HCT116 (cell line): ENCODE measurements at regions not wholly inside any gene's neighbourhood (a gene's known extent, or its start where the extent isn't known, plus 50 kb on each side); places are given as distances from the start of the nearest gene placed in this dataset.

Experiments
- ATAC-seq: fragments of 200-7000 bp; cut with Tn5 transposase; 2 replicates; pipeline ENCODE4 v1.9.1; 2020; ENCODE audit warnings: mild to moderate bottlenecking, moderate library complexity
- BruUV-seq: library from RNA; stranded (reverse); fragments of 400-500 nt; replicated peaks from 2 replicates; lab custom pipeline; 2021; lab: Mats Ljungman, UMichigan
- CTCF ChIA-PET: fragments of 300-600 bp; sonication (Branson Sonifier 250); formaldehyde crosslinking; loops from one replicate; lab custom pipeline; 2021; ENCODE audit warnings: antibody characterized with exemption; lab: Charles Lee
- POLR2A ChIA-PET: fragments of 300-600, 350-600 bp; sonication (Branson Sonifier 250); formaldehyde crosslinking; loops from one replicate; lab custom pipeline; 2021; ENCODE audit warnings: antibody characterized with exemption; lab: Charles Lee
- RAD21 ChIA-PET, 2 experiments: fragments of 300-600 bp; sonication (Branson Sonifier 250); formaldehyde crosslinking; loops; one replicate each; lab custom pipeline; 2023; ENCODE audit warnings: low total read pairs in 2 of 2; ENCODE audit not compliant: uncharacterized antibody in 2 of 2, unreplicated experiment in 2 of 2, low non-redundant PET in 1 of 2; lab: Charles Lee
- DNase-seq: peaks from one replicate; pipeline ENCODE4 v3.0.0-alpha.2; 2010; ENCODE audit warnings: low read depth, low spot score
- H2AFZ ChIP-seq: fragments of 200-600 bp; shearing (Covaris generic), sonication (generic); 2 replicates; pipeline ENCODE4 v1.6.1; 2017; ENCODE audit warnings: low read depth, mixed run types, mixed read lengths, antibody characterized with exemption, low read length; ENCODE audit not compliant: poor library complexity, severe bottlenecking
- H3K27ac ChIP-seq: 2 replicates; pipeline ENCODE4 v1.5.1; 2012; ENCODE audit warnings: low read depth, low read length
- H3K27me3 ChIP-seq: fragments of 200-600 bp; sonication (generic); 2 replicates; pipeline ENCODE4 v1.6.1; 2016; ENCODE audit warnings: mixed run types, low read length, mixed read lengths; ENCODE audit not compliant: insufficient read depth
- H3K36me3 ChIP-seq, 2 experiments: fragments of 200-500 bp in 1 of 2; fragments of 200-600 bp in 1 of 2; sonication (Bioruptor generic) in 1 of 2; sonication (generic) in 1 of 2; 2 replicates each; pipeline versions ENCODE4 v1.5.1 to v1.6.1; 2014 to 2016; ENCODE audit warnings: low read length in 2 of 2, inconsistent platforms in 1 of 2, mixed read lengths in 1 of 2, mixed run types in 1 of 2; ENCODE audit not compliant: insufficient read depth in 2 of 2, control insufficient read depth in 1 of 2
- H3K4me1 ChIP-seq, 2 experiments: fragments of 200-600 bp in 1 of 2; sonication (generic) in 1 of 2; 2 replicates each; pipeline versions ENCODE4 v1.5.1 to v1.6.1; 2012 to 2017; ENCODE audit warnings: low read length in 2 of 2, inconsistent platforms in 1 of 2, mild to moderate bottlenecking in 1 of 2, mixed read lengths in 1 of 2, mixed run types in 1 of 2, moderate library complexity in 1 of 2; ENCODE audit not compliant: insufficient read depth in 2 of 2, control insufficient read depth in 1 of 2
- H3K4me2 ChIP-seq: fragments of 200-600 bp; sonication (generic); 2 replicates; pipeline ENCODE4 v1.6.1; 2017; ENCODE audit warnings: mixed run types, low read length, mixed read lengths
- H3K4me3 ChIP-seq, 2 experiments: fragments of 200-600 bp in 1 of 2; sonication (generic) in 1 of 2; replicated peaks in 1 of 2; 2 replicates each; pipeline ENCODE4 v1.5.1; 2011 to 2016; ENCODE audit warnings: low read length in 2 of 2, control low read depth in 1 of 2, low read depth in 1 of 2, mild to moderate bottlenecking in 1 of 2, mixed read lengths in 1 of 2, mixed run types in 1 of 2
- H3K79me2 ChIP-seq: fragments of 200-600 bp; sonication (generic); 2 replicates; pipeline ENCODE4 v1.6.1; 2017; ENCODE audit warnings: mild to moderate bottlenecking, mixed run types, low read length, moderate library complexity, mixed read lengths; ENCODE audit not compliant: insufficient read depth
- H3K9ac ChIP-seq: fragments of 200-600 bp; sonication (generic); 2 replicates; pipeline ENCODE4 v1.6.1; 2016; ENCODE audit warnings: low read length, mixed read lengths
- H3K9me2 ChIP-seq: fragments of 200-600 bp; sonication (generic), shearing (Covaris generic); 2 replicates; pipeline ENCODE4 v1.6.1; 2017; ENCODE audit warnings: mixed run types, mild to moderate bottlenecking, moderate library complexity; ENCODE audit not compliant: insufficient read depth
- H3K9me3 ChIP-seq, 2 experiments: fragments of 200-500 bp in 1 of 2; fragments of 200-600 bp in 1 of 2; sonication (Bioruptor generic) in 1 of 2; sonication (generic) in 1 of 2; 2 replicates each; pipeline ENCODE4 v1.6.1; 2014 to 2017; ENCODE audit warnings: low read length in 2 of 2, mixed read lengths in 2 of 2, inconsistent platforms in 1 of 2, low read depth in 1 of 2, mild to moderate bottlenecking in 1 of 2, mixed run types in 1 of 2, moderate library complexity in 1 of 2; ENCODE audit not compliant: control insufficient read depth in 1 of 2, insufficient read depth in 1 of 2
- H4K20me1 ChIP-seq: fragments of 200-600 bp; sonication (generic), shearing (Covaris generic); 2 replicates; pipeline ENCODE4 v1.6.1; 2017; ENCODE audit warnings: mixed run types, mild to moderate bottlenecking, moderate library complexity; ENCODE audit not compliant: insufficient read depth
- CBX3 ChIP-seq: IDR thresholded peaks from 2 replicates; pipeline ENCODE4 v1.6.1; 2012; ENCODE audit warnings: low read depth
- CTCF ChIP-seq, 3 experiments: fragments of 200-600 bp in 1 of 3; sonication (generic) in 1 of 3; IDR thresholded peaks in 2 of 3; conservative IDR thresholded peaks in 1 of 3; 2 replicates each; pipeline ENCODE4 v1.5.1; 2012 to 2017; ENCODE audit warnings: low read depth in 2 of 3, low read length in 2 of 3, antibody characterized with exemption in 1 of 3, borderline replicate concordance in 1 of 3, control low read depth in 1 of 3, mild to moderate bottlenecking in 1 of 3, mixed read lengths in 1 of 3, mixed run types in 1 of 3, moderate library complexity in 1 of 3; ENCODE audit not compliant: insufficient read depth in 1 of 3
- EGR1 ChIP-seq: IDR thresholded peaks from 2 replicates; pipeline ENCODE4 v1.6.1; 2012; ENCODE audit warnings: low read depth
- ELF1 ChIP-seq: IDR thresholded peaks from 2 replicates; pipeline ENCODE4 v1.6.1; 2012; ENCODE audit warnings: low read depth, borderline replicate concordance
- EZH2 ChIP-seq: fragments of 200-600 bp; sonication (generic); IDR thresholded peaks from 2 replicates; pipeline ENCODE4 v1.6.1; 2017; ENCODE audit warnings: antibody characterized with exemption, mixed run types
- EZH2phosphoT487 ChIP-seq: fragments of 200-600 bp; IDR thresholded peaks from 2 replicates; pipeline ENCODE4 v1.6.1; 2018; ENCODE audit warnings: antibody characterized with exemption, borderline replicate concordance
- FOSL1 ChIP-seq: IDR thresholded peaks from 2 replicates; pipeline ENCODE4 v1.6.1; 2012; ENCODE audit warnings: low read depth
- JUND ChIP-seq: IDR thresholded peaks from 2 replicates; pipeline ENCODE4 v1.6.1; 2012
- POLR2A ChIP-seq: IDR thresholded peaks from 2 replicates; pipeline ENCODE4 v1.7.0; 2011; ENCODE audit warnings: borderline replicate concordance; ENCODE audit not compliant: insufficient read depth, insufficient read length; ENCODE audit errors: extremely low read depth
- POLR2AphosphoS5 ChIP-seq: IDR thresholded peaks from 2 replicates; pipeline ENCODE4 v1.6.1; 2011; ENCODE audit warnings: mild to moderate bottlenecking, low read depth, low read length, moderate library complexity
- RAD21 ChIP-seq: IDR thresholded peaks from 2 replicates; pipeline ENCODE4 v1.6.1; 2012; ENCODE audit warnings: low read depth, mild to moderate bottlenecking
- SIN3A ChIP-seq: IDR thresholded peaks from 2 replicates; pipeline ENCODE4 v1.6.1; 2012; ENCODE audit warnings: low read depth
- SRF ChIP-seq: IDR thresholded peaks from 2 replicates; pipeline ENCODE4 v1.6.1; 2012; ENCODE audit warnings: low read depth
- TCF7L2 ChIP-seq: IDR thresholded peaks from 2 replicates; pipeline ENCODE4 v1.7.0; 2011; ENCODE audit warnings: borderline replicate concordance, inconsistent platforms; ENCODE audit not compliant: insufficient read depth, insufficient read length; ENCODE audit errors: extremely low read depth
- YY1 ChIP-seq: IDR thresholded peaks from 2 replicates; pipeline ENCODE4 v1.6.1; 2011; ENCODE audit warnings: low read length, low read depth, moderate library complexity, mild to moderate bottlenecking; ENCODE audit not compliant: insufficient replicate concordance; ENCODE audit errors: extremely low read depth
- ZFX ChIP-seq: fragments of 450-650 bp; IDR thresholded peaks from 2 replicates; pipeline ENCODE4 v1.6.1; 2017
- ZNF274 ChIP-seq: fragments of 200-500 bp; sonication (Bioruptor generic); IDR thresholded peaks from 2 replicates; pipeline ENCODE4 v1.6.1; 2014; ENCODE audit warnings: mild to moderate bottlenecking, low read depth, low read length, inconsistent platforms
- intact Hi-C: fragments of 100-400 bp; cut with micrococcal nuclease; formaldehyde crosslinking; loops from 2 replicates; pipeline ENCODE4 v1.10.0; 2022
- TF ChIP-seq, protein P1 (sequence below): IDR thresholded peaks from 2 replicates; pipeline ENCODE4 v1.6.1; 2012
- TF ChIP-seq, protein P2 (sequence below): IDR thresholded peaks from 2 replicates; pipeline ENCODE4 v1.6.1; 2011; ENCODE audit warnings: mild to moderate bottlenecking, low read length, moderate library complexity; ENCODE audit not compliant: insufficient replicate concordance; ENCODE audit errors: extremely low read depth
- TF ChIP-seq, protein P3 (sequence below): IDR thresholded peaks from 2 replicates; pipeline ENCODE4 v1.6.1; 2012

DNA sequence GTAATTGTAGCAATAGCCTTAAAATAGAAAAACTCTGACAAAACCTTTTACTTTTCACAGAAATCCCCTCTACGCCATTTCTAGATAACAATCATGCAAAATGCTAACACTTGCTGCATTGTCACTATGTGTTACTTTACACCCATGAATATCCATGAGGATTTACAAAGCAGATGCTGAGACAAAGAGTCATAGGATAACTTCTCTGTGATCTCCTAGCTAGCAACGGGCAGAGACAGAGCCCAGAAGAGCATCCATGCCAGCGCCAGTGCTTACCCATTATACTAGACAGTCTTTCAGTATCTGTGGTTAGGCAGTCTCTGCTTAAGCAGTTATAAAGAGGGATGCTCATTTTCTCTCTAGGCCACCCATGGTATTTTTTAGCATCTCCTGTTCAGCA is 474.1 kb downstream of the CAAP1 start (continued):
- TF ChIP-seq ZFX (no peak), FOSL1 (no peak), TCF7L2 (no peak), EGR1 (no peak), YY1 (no peak), POLR2AphosphoS5 (no peak), RAD21 (no peak)
- TF ChIP-seq, protein P1, sequence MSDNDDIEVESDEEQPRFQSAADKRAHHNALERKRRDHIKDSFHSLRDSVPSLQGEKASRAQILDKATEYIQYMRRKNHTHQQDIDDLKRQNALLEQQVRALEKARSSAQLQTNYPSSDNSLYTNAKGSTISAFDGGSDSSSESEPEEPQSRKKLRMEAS, result no peak

DNA sequence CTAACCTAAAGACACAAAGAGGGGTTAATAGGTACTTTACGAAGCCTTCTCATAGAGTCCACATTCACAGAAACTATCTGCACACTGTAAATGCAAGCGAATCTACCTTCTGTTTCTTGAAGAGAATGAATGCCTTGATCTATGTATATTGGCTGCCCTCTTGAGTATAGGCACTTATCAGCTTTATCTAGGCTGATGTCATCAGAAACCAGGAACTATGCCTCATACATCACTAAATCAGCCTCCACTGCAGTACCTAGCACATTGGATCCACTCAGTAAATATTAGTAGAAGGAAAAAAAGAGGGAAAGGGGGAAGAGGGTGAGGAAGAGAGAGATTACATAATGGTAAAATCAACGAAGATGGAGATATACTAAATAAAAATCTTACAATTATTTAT is 477.1 kb downstream of the CAAP1 start:
- Histone ChIP-seq H3K4me2 (no peak overlapping the region), H3K9ac (no peak overlapping the region), H3K4me1 (no peaks in the 10 kb centered on the region), H3K9me3 (peaks cover 0 to 9% of the 10 kb centered on the region in 2 experiments; a peak in 2 of 4 replicates), H4K20me1 (no peaks in the 10 kb centered on the region), H3K27me3 (no peaks in the 10 kb centered on the region), H2AFZ (no peak overlapping the region), H3K27ac (no peak overlapping the region), H3K79me2 (no peaks in the 10 kb centered on the region), H3K4me3 (no peak overlapping the region), H3K9me2 (no peaks in the 10 kb centered on the region), H3K36me3 (no peaks in the 10 kb centered on the region)
- intact Hi-C loops, result no loop called here
- ATAC-seq (no peak), DNase-seq (no peak)
- ChIA-PET RAD21 (no interaction called here), POLR2A (no interaction called here), CTCF (no interaction called here)
- BruUV-seq, result no TSS peak
- TF ChIP-seq EZH2 (no peak), ELF1 (no peak), SRF (no peak), EZH2phosphoT487 (no peak), CTCF (IDR thresholded peaks at IDR 0.05 in 2 of 3, conservative IDR thresholded peaks at IDR 0.05 in 1 of 3; ENCODE audit: borderline replicate concordance in 1 of 3, insufficient read depth in 1 of 3, low read depth in 2 of 3, low read length in 2 of 3) (no peak), RAD21 (no peak), EGR1 (no peak), POLR2AphosphoS5 (no peak), SIN3A (no peak), ZFX (no peak), TCF7L2 (no peak), POLR2A (no peak), ZNF274 (no peak), JUND (no peak), CBX3 (no peak)
- TF ChIP-seq, protein P2, sequence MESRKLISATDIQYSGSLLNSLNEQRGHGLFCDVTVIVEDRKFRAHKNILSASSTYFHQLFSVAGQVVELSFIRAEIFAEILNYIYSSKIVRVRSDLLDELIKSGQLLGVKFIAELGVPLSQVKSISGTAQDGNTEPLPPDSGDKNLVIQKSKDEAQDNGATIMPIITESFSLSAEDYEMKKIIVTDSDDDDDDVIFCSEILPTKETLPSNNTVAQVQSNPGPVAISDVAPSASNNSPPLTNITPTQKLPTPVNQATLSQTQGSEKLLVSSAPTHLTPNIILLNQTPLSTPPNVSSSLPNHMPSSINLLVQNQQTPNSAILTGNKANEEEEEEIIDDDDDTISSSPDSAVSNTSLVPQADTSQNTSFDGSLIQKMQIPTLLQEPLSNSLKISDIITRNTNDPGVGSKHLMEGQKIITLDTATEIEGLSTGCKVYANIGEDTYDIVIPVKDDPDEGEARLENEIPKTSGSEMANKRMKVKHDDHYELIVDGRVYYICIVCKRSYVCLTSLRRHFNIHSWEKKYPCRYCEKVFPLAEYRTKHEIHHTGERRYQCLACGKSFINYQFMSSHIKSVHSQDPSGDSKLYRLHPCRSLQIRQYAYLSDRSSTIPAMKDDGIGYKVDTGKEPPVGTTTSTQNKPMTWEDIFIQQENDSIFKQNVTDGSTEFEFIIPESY, result no peak
- TF ChIP-seq, protein P1, result no peak
- TF ChIP-seq, protein P3, sequence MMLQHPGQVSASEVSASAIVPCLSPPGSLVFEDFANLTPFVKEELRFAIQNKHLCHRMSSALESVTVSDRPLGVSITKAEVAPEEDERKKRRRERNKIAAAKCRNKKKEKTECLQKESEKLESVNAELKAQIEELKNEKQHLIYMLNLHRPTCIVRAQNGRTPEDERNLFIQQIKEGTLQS, result no peak
